Neural cell (in vitro differentiated cells): ENCODE measurements at regions not wholly inside any gene's neighbourhood (a gene's known extent, or its start where the extent isn't known, plus 50 kb on each side); places are given as distances from the start of the nearest gene placed in this dataset.

Experiments used
- CTCF ChIP-seq: fragments of 450-650 bp; IDR thresholded peaks from 2 replicates; pipeline ENCODE4 v1.5.1; 2014; ENCODE audit warnings: antibody characterized with exemption, mild to moderate bottlenecking, moderate library complexity; ENCODE audit not compliant: poor library complexity, severe bottlenecking
- EP300 ChIP-seq: fragments of 450-650 bp; conservative IDR thresholded peaks from 2 replicates; pipeline ENCODE4 v1.6.1; 2014; ENCODE audit warnings: antibody characterized with exemption, mild to moderate bottlenecking, moderate library complexity; ENCODE audit not compliant: poor library complexity, severe bottlenecking
- MXI1 ChIP-seq: fragments of 450-650 bp; conservative IDR thresholded peaks from 2 replicates; pipeline ENCODE4 v1.6.1; 2014; ENCODE audit warnings: antibody characterized with exemption, mild to moderate bottlenecking; ENCODE audit not compliant: poor library complexity, severe bottlenecking
- POLR2AphosphoS5 ChIP-seq: IDR thresholded peaks from 2 replicates; pipeline ENCODE4 v1.6.1; 2012
- RAD21 ChIP-seq: fragments of 450-650 bp; conservative IDR thresholded peaks from 2 replicates; pipeline ENCODE4 v1.6.1; 2014; ENCODE audit warnings: antibody characterized with exemption, mild to moderate bottlenecking, moderate library complexity

- no peak for TF ChIP-seq CTCF
- no peak for TF ChIP-seq EP300
- no peak for TF ChIP-seq MXI1
- TF ChIP-seq POLR2AphosphoS5: no peak
- TF ChIP-seq RAD21: no peak
Observed at GRCh38 chr15:95832668-95833067, 497.8 kb upstream of the NR2F2 start.
